GM23338 (cell line): ENCODE measurements at regions not wholly inside any gene's neighbourhood (a gene's known extent, or its start where the extent isn't known, plus 50 kb on each side); places are given as distances from the start of the nearest gene placed in this dataset.

ENCODE experiments used
- ATAC-seq: fragments of 200-7000 bp; cut with Tn5 transposase; 3 replicates; pipeline ENCODE4 v1.9.1; 2020
- DNase-seq: peaks from one replicate; pipeline ENCODE4 v3.0.0-alpha.2; 2015; ENCODE audit warnings: low spot score
- H2AFZ ChIP-seq: fragments of 200-600 bp; sonication (generic); 2 replicates; pipeline ENCODE4 v1.8.0; 2016; ENCODE audit warnings: antibody characterized with exemption, mild to moderate bottlenecking, moderate library complexity
- H3F3A ChIP-seq: fragments of 200-600 bp; sonication (generic); replicated peaks from 2 replicates; pipeline ENCODE4 v1.8.0; 2017; ENCODE audit warnings: antibody characterized with exemption, mixed run types, low read depth
- H3K27ac ChIP-seq: fragments of 200-600 bp; sonication (generic); 2 replicates; pipeline ENCODE4 v1.6.1; 2016; ENCODE audit warnings: low read depth
- H3K27me3 ChIP-seq: fragments of 200-600 bp; sonication (generic); 2 replicates; pipeline ENCODE4 v1.8.0; 2016; ENCODE audit warnings: mild to moderate bottlenecking, mixed run types, moderate library complexity; ENCODE audit not compliant: insufficient read depth
- H3K36me3 ChIP-seq: fragments of 200-600 bp; sonication (generic); 2 replicates; pipeline ENCODE4 v1.8.0; 2016; ENCODE audit warnings: mild to moderate bottlenecking; ENCODE audit not compliant: insufficient read depth
- H3K4me1 ChIP-seq: fragments of 200-600 bp; sonication (generic); 2 replicates; pipeline ENCODE4 v1.8.0; 2016; ENCODE audit warnings: mild to moderate bottlenecking, moderate library complexity; ENCODE audit not compliant: insufficient read depth
- H3K4me2 ChIP-seq: fragments of 200-600 bp; sonication (generic); 2 replicates; pipeline ENCODE4 v1.7.1; 2017; ENCODE audit warnings: mixed run types
- H3K4me3 ChIP-seq: fragments of 200-600 bp; sonication (generic); 2 replicates; pipeline ENCODE4 v1.6.1; 2016; ENCODE audit warnings: mixed run types
- H3K79me2 ChIP-seq: fragments of 200-600 bp; sonication (generic); replicated peaks from 2 replicates; pipeline ENCODE4 v1.8.0; 2017; ENCODE audit warnings: mild to moderate bottlenecking; ENCODE audit not compliant: insufficient read depth
- H3K9me2 ChIP-seq: fragments of 200-600 bp; sonication (generic); 2 replicates; pipeline ENCODE4 v1.8.0; 2017; ENCODE audit not compliant: insufficient read depth
- H4K20me1 ChIP-seq: fragments of 200-600 bp; sonication (generic); replicated peaks from 2 replicates; pipeline ENCODE4 v1.8.0; 2017; ENCODE audit warnings: mild to moderate bottlenecking; ENCODE audit not compliant: insufficient read depth
- H3K27ac Mint-ChIP-seq: 2 replicates; pipeline ENCODE4 v1.8.0; 2020; ENCODE audit warnings: inconsistent platforms, mild to moderate bottlenecking, moderate library complexity, mixed read lengths
- H3K27me3 Mint-ChIP-seq: 3 replicates; pipeline ENCODE4 v1.8.0; 2022; ENCODE audit warnings: low read depth, mild to moderate bottlenecking, moderate library complexity, mixed read lengths, inconsistent platforms; ENCODE audit not compliant: insufficient read depth, poor library complexity
- H3K36me3 Mint-ChIP-seq: 3 replicates; pipeline ENCODE4 v1.8.0; 2021; ENCODE audit warnings: low read depth, mild to moderate bottlenecking, inconsistent platforms, moderate library complexity, mixed read lengths
- H3K4me1 Mint-ChIP-seq: 3 replicates; pipeline ENCODE4 v1.8.0; 2020; ENCODE audit warnings: mild to moderate bottlenecking, inconsistent platforms, mixed read lengths
- H3K4me3 Mint-ChIP-seq: 3 replicates; pipeline ENCODE4 v1.8.0; 2021; ENCODE audit warnings: moderate library complexity, mild to moderate bottlenecking, inconsistent platforms, mixed read lengths
- H3K9me3 Mint-ChIP-seq: 3 replicates; pipeline ENCODE4 v1.8.0; 2020; ENCODE audit warnings: moderate library complexity, mild to moderate bottlenecking, inconsistent platforms, mixed read lengths
- CTCF ChIP-seq, 2 experiments: fragments of 200-600 bp in 1 of 2; sonication (generic) in 1 of 2; conservative IDR thresholded peaks; 2 replicates each; pipeline versions ENCODE4 v1.5.1 to v1.6.1; 2016 to 2017; ENCODE audit warnings: antibody characterized with exemption in 2 of 2, low read depth in 2 of 2, mild to moderate bottlenecking in 2 of 2, moderate library complexity in 1 of 2
- ETS1 ChIP-seq: IDR thresholded peaks from 2 replicates; pipeline ENCODE4 v1.6.1; 2016; ENCODE audit warnings: antibody characterized with exemption
- EZH2 ChIP-seq: fragments of 200-600 bp; sonication (generic); IDR thresholded peaks from one replicate; pipeline ENCODE4 v1.8.0; 2017; ENCODE audit warnings: antibody characterized with exemption, mild to moderate bottlenecking, low read depth; ENCODE audit not compliant: unreplicated experiment
- EZH2phosphoT487 ChIP-seq: fragments of 200-600 bp; sonication (generic); IDR thresholded peaks from one replicate; pipeline ENCODE4 v1.8.1; 2018; ENCODE audit warnings: antibody characterized with exemption; ENCODE audit not compliant: unreplicated experiment
- JUNB ChIP-seq: IDR thresholded peaks from one replicate; pipeline ENCODE4 v1.6.1; 2016; ENCODE audit warnings: antibody characterized with exemption; ENCODE audit not compliant: unreplicated experiment
- NANOG ChIP-seq: IDR thresholded peaks from 2 replicates; pipeline ENCODE4 v1.6.1; 2016; ENCODE audit warnings: antibody characterized with exemption, borderline replicate concordance
- POLR2AphosphoS5 ChIP-seq: IDR thresholded peaks from 2 replicates; pipeline ENCODE4 v1.6.1; 2016; ENCODE audit warnings: antibody characterized with exemption, low read depth
- REST ChIP-seq: IDR thresholded peaks from one replicate; pipeline ENCODE4 v1.6.1; 2018; ENCODE audit warnings: antibody characterized with exemption; ENCODE audit not compliant: unreplicated experiment
- ZNF114 ChIP-seq: fragments of 250-450 bp; sonication (Bioruptor Pico); IDR thresholded peaks from 2 replicates; pipeline ENCODE4 v1.5.0; 2020; ENCODE audit warnings: mild to moderate bottlenecking, moderate library complexity
- ZNF462 ChIP-seq: fragments of 250-450 bp; sonication (Bioruptor Pico); IDR thresholded peaks from 2 replicates; pipeline ENCODE4 v1.5.0; 2020; ENCODE audit warnings: mild to moderate bottlenecking, moderate library complexity

GRCh38 chr12:68529869-68530268 is 80.8 kb upstream of the RAP1B start:
- H3K27me3 Mint-ChIP-seq = peaks cover 1% of the 10 kb centered on the region
- no peaks in the 10 kb centered on the region for H3K36me3 Mint-ChIP-seq
- Histone ChIP-seq H3K27ac (no peak overlapping the region), H3K79me2 (no peaks in the 10 kb centered on the region), H2AFZ (no peak overlapping the region), H4K20me1 (no peaks in the 10 kb centered on the region), H3K4me2 (no peak overlapping the region), H3K4me3 (no peak overlapping the region), H3K9me2 (no peaks in the 10 kb centered on the region), H3K4me1 (no peaks in the 10 kb centered on the region), H3F3A (no peaks in the 10 kb centered on the region), H3K36me3 (no peaks in the 10 kb centered on the region), H3K27me3 (no peaks in the 10 kb centered on the region)
- TF ChIP-seq POLR2AphosphoS5 (no peak), NANOG (no peak), EZH2 (no peak), CTCF (conservative IDR thresholded peaks at IDR 0.05; ENCODE audit: low read depth in 2 of 2) (no peak), REST (no peak), ZNF462 (CRISPR knock-in tag) (no peak), ETS1 (no peak), ZNF114 (no peak), JUNB (no peak), EZH2phosphoT487 (no peak)
- H3K9me3 Mint-ChIP-seq = peaks cover 8% of the 10 kb centered on the region; the same call in 1 of the 3 replicates
- ATAC-seq = no peak
- no peak overlapping the region for H3K27ac Mint-ChIP-seq
- H3K4me3 Mint-ChIP-seq = no peak overlapping the region
- H3K4me1 Mint-ChIP-seq = no peaks in the 10 kb centered on the region
- no peak for DNase-seq
